Hepatocyte (in vitro differentiated cells): ENCODE measurements at regions not wholly inside any gene's neighbourhood (a gene's known extent, or its start where the extent isn't known, plus 50 kb on each side); places are given as distances from the start of the nearest gene placed in this dataset.

Experiments used
- CTCF ChIP-seq: fragments of 200-600 bp; sonication (generic); IDR thresholded peaks from 2 replicates; pipeline ENCODE4 v1.5.1; 2016; ENCODE audit warnings: antibody characterized with exemption, mild to moderate bottlenecking; ENCODE audit not compliant: poor library complexity
- EZH2 ChIP-seq: fragments of 200-600 bp; sonication (generic); IDR thresholded peaks from 2 replicates; pipeline ENCODE4 v1.6.1; 2016; ENCODE audit warnings: antibody characterized with exemption, mild to moderate bottlenecking, borderline replicate concordance
- EZH2phosphoT487 ChIP-seq: fragments of 200-600 bp; sonication (generic); IDR thresholded peaks from one replicate; pipeline ENCODE4 v1.6.1; 2018; ENCODE audit warnings: antibody characterized with exemption, mild to moderate bottlenecking, low read depth, moderate library complexity; ENCODE audit not compliant: unreplicated experiment, severe bottlenecking

DNA sequence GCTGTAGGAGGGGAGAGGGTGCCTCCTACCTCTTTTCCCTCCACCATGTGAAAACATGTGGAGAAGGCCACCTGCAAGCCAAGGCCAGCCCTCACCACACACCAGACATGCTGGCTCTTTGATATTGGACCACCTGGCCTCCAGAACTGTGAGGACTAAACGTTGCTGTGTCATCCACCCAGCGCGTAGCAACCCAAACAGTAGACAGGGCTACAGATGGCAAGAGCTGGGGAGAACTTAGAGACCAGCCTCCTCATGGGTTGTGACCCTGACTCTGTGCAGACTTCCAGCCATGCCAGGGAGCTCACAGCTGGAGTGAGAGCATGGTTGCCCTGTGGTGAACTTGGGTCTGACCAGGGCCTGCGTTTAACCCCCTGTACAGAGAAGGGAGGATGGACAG, 195.9 kb upstream of the CST7 start:
- TF ChIP-seq CTCF, result no peak
- no peak for TF ChIP-seq EZH2
- TF ChIP-seq EZH2phosphoT487, result no peak
